ENCODE measurements at regions not wholly inside any gene's neighbourhood (a gene's known extent, or its start where the extent isn't known, plus 50 kb on each side); places are given as distances from the start of the nearest gene placed in this dataset.

DNA sequence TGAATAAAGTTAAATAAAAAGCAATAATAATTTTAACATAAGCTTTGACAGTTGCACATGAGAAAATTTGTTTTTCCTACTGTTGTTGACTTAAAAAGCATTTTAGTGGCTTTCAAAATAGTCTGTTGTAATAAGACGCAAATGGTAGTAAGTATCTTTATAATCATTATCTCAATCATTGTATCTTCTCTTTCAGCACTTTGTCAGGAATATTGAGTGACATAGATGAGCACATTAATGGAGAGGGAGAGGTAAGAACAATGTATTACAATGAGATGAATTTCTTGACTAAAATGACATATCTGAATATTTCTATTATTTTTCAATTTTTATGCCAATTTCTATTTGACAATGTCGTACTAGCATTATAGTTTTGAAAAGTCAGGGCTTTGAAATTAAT is 193.9 kb upstream of the MRPS30 start:
- H2AK5ac ChIP-seq (ENCODE audit: low read depth, low read length): no peak overlapping the region
- H3K56ac ChIP-seq (replicated peaks; ENCODE audit: insufficient read length, low read depth, low read length): no peak overlapping the region
- DNase-seq (ENCODE audit: low read depth in 1 of 2, low spot score in 2 of 2) (no peak), FAIRE-seq (no peak)
- no peak overlapping the region for H3K14ac ChIP-seq (ENCODE audit: insufficient read length)
- 80% methylated on average over 2 of the region's 2 CpGs; no CpG with 5 or more reads in 1 of the 2 experiments for WGBS, 2 experiments (ENCODE audit: extremely low coverage in 1 of 2, insufficient coverage in 1 of 2, insufficient read length in 1 of 2, insufficient replicate concordance in 2 of 2, low coverage in 1 of 2, low lambda C conversion rate in 2 of 2, missing lambda C conversion rate in 1 of 2)
- no peak overlapping the region for H3K4me2 ChIP-seq (ENCODE audit: insufficient read depth in 1 of 2, low read depth in 2 of 2, low read length in 2 of 2)
- ChIA-PET POLR2A (ENCODE audit: partially characterized antibody) (no interaction called here), CTCF (ENCODE audit: partially characterized antibody) (interaction anchor here (1.2 to 4.6 kb wide), 3 partner anchors 11 to 23 kb away, joined by 3 to 35 read pairs (median 4); no protein-coding TSS in a partner anchor)
- H3K18ac ChIP-seq (ENCODE audit: extremely low read depth, low read length): no peak overlapping the region
- H3K23me2 ChIP-seq (ENCODE audit: low read depth, low read length): no peaks in the 10 kb centered on the region
- no peaks in the 10 kb centered on the region for H3K36me3 ChIP-seq (ENCODE audit: control insufficient read depth in 2 of 4, insufficient read depth in 4 of 4, low read length in 3 of 4)
- H2BK120ac ChIP-seq (replicated peaks; ENCODE audit: low read depth, low read length): no peak overlapping the region
- no peaks in the 10 kb centered on the region for H3K27me3 ChIP-seq (replicated peaks in 1 of 4; ENCODE audit: control insufficient read depth in 3 of 4, extremely low read depth in 1 of 4, insufficient read depth in 3 of 4, low read length in 3 of 4)
- no peaks in the 10 kb centered on the region for H3K79me1 ChIP-seq (ENCODE audit: low read depth, low read length)
- no peak overlapping the region for H2BK15ac ChIP-seq (ENCODE audit: low read length)
- H3K23ac ChIP-seq (ENCODE audit: insufficient read length): no peak overlapping the region
- H4K91ac ChIP-seq (replicated peaks; ENCODE audit: insufficient read length, low read length): no peak overlapping the region
- no peaks in the 10 kb centered on the region for H3K79me2 ChIP-seq (ENCODE audit: control insufficient read depth in 1 of 2, insufficient read depth in 2 of 2, low read length in 2 of 2)
- H3K4ac ChIP-seq (replicated peaks; ENCODE audit: insufficient read length, low read depth, low read length): no peak overlapping the region
- H3K4me3 ChIP-seq (ENCODE audit: extremely low read depth in 1 of 4, insufficient read depth in 2 of 4, low read depth in 3 of 4, low read length in 4 of 4): no peak overlapping the region
- no peak overlapping the region for H2AFZ ChIP-seq (ENCODE audit: low read length)
- H4K5ac ChIP-seq (ENCODE audit: insufficient read length, low read depth, low read length): no peak overlapping the region
- no peak overlapping the region for H3K9ac ChIP-seq (replicated peaks in 1 of 4; ENCODE audit: extremely low read depth in 1 of 4, low read depth in 3 of 4, low read length in 3 of 4)
- no peaks in the 10 kb centered on the region for H4K20me1 ChIP-seq (replicated peaks in 1 of 2; ENCODE audit: control insufficient read depth in 1 of 2, insufficient read depth in 2 of 2, low read length in 2 of 2)
- H3K9me3 ChIP-seq (ENCODE audit: insufficient read depth in 2 of 2, low read depth in 1 of 2, low read length in 1 of 2): no peaks in the 10 kb centered on the region
- H4K8ac ChIP-seq (ENCODE audit: extremely low read depth, insufficient read depth, low read length): no peak overlapping the region
- H2BK20ac ChIP-seq (ENCODE audit: low read length): no peak overlapping the region
- H2BK5ac ChIP-seq (ENCODE audit: low read depth, low read length): no peak overlapping the region
- no peak overlapping the region for H3K27ac ChIP-seq (ENCODE audit: low read depth, low read length)
- H3K4me1 ChIP-seq (replicated peaks in 1 of 4; ENCODE audit: control insufficient read depth in 3 of 4, insufficient read depth in 4 of 4, low read length in 3 of 4): no peaks in the 10 kb centered on the region
- no peak overlapping the region for H2BK12ac ChIP-seq (ENCODE audit: low read depth, low read length)
- TF ChIP-seq EGR1 (IDR thresholded peaks at IDR 0.05; ENCODE audit: borderline replicate concordance, low read depth, low read length): no peak
- TF ChIP-seq CHD2 (IDR thresholded peaks at IDR 0.05; ENCODE audit: low read length): no peak
- no peak for TF ChIP-seq SP1 (IDR thresholded peaks at IDR 0.05; ENCODE audit: low read depth, low read length)
- TF ChIP-seq RFX5 (IDR thresholded peaks at IDR 0.05; ENCODE audit: borderline replicate concordance, low read depth, low read length): no peak
- TF ChIP-seq JUN (IDR thresholded peaks at IDR 0.05; ENCODE audit: low read depth, low read length): no peak
- TF ChIP-seq, protein P1, sequence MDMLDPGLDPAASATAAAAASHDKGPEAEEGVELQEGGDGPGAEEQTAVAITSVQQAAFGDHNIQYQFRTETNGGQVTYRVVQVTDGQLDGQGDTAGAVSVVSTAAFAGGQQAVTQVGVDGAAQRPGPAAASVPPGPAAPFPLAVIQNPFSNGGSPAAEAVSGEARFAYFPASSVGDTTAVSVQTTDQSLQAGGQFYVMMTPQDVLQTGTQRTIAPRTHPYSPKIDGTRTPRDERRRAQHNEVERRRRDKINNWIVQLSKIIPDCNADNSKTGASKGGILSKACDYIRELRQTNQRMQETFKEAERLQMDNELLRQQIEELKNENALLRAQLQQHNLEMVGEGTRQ (IDR thresholded peaks at IDR 0.05; ENCODE audit: low read length): no peak
- TF ChIP-seq TEAD4 (IDR thresholded peaks at IDR 0.05; ENCODE audit: low read depth, low read length): no peak
- TF ChIP-seq MAFK (IDR thresholded peaks at IDR 0.05; ENCODE audit: low read depth, low read length): no peak
- TF ChIP-seq POU5F1 (IDR thresholded peaks at IDR 0.05; ENCODE audit: low read depth, low read length): no peak
- TF ChIP-seq ZNF274 (IDR thresholded peaks at IDR 0.05; ENCODE audit: borderline replicate concordance, extremely low read depth, low read length): no peak
- TF ChIP-seq RBBP5 (IDR thresholded peaks at IDR 0.05; ENCODE audit: borderline replicate concordance, low read depth, low read length): no peak
- no peak for TF ChIP-seq CTBP2 (IDR thresholded peaks at IDR 0.05; ENCODE audit: borderline replicate concordance, insufficient read depth, insufficient read length, low read length)
- no peak for TF ChIP-seq RAD21 (IDR thresholded peaks at IDR 0.05 in 1 of 2, conservative IDR thresholded peaks at IDR 0.05 in 1 of 2; ENCODE audit: low read depth in 2 of 2, low read length in 2 of 2)
- no peak for TF ChIP-seq POLR2A (IDR thresholded peaks at IDR 0.05; ENCODE audit: control extremely low read depth in 1 of 2, low read depth in 2 of 2, low read length in 2 of 2)

All from H1 (cell line).